WERI-Rb-1 (cell line): ENCODE measurements at regions not wholly inside any gene's neighbourhood (a gene's known extent, or its start where the extent isn't known, plus 50 kb on each side); places are given as distances from the start of the nearest gene placed in this dataset.

Experiments
- DNase-seq: peaks from one replicate; pipeline ENCODE4 v3.0.0-alpha.2; 2020
- H3K27ac ChIP-seq: fragments of 250-450 bp; sonication (Bioruptor Pico); 2 replicates; pipeline ENCODE4 v1.5.1; 2020; ENCODE audit warnings: mild to moderate bottlenecking, moderate library complexity
- H3K27me3 ChIP-seq: fragments of 250-450 bp; sonication (Bioruptor Pico); 2 replicates; pipeline ENCODE4 v1.5.1; 2021; ENCODE audit warnings: mild to moderate bottlenecking, low read depth, moderate library complexity; ENCODE audit not compliant: insufficient read depth, severe bottlenecking
- H3K36me3 ChIP-seq: fragments of 250-450 bp; sonication (Bioruptor Pico); 2 replicates; pipeline ENCODE4 v1.5.1; 2020; ENCODE audit warnings: mild to moderate bottlenecking, moderate library complexity
- H3K4me3 ChIP-seq: 2 replicates; pipeline ENCODE4 v1.5.1; 2011; ENCODE audit warnings: low read depth, mild to moderate bottlenecking, control low read depth, low read length
- H3K9me3 ChIP-seq: fragments of 250-450 bp; sonication (Bioruptor Pico); 2 replicates; pipeline ENCODE4 v1.5.1; 2021; ENCODE audit warnings: mild to moderate bottlenecking, moderate library complexity; ENCODE audit not compliant: severe bottlenecking
- TF ChIP-seq, protein P1 (sequence below): IDR thresholded peaks from 2 replicates; pipeline ENCODE4 v1.5.1; 2011; ENCODE audit warnings: low read depth, mild to moderate bottlenecking, control low read depth, inconsistent platforms, low read length

GRCh38 chr3:193842832-193843473 lies 249.9 kb downstream of the OPA1 start:
- TF ChIP-seq, protein P1, sequence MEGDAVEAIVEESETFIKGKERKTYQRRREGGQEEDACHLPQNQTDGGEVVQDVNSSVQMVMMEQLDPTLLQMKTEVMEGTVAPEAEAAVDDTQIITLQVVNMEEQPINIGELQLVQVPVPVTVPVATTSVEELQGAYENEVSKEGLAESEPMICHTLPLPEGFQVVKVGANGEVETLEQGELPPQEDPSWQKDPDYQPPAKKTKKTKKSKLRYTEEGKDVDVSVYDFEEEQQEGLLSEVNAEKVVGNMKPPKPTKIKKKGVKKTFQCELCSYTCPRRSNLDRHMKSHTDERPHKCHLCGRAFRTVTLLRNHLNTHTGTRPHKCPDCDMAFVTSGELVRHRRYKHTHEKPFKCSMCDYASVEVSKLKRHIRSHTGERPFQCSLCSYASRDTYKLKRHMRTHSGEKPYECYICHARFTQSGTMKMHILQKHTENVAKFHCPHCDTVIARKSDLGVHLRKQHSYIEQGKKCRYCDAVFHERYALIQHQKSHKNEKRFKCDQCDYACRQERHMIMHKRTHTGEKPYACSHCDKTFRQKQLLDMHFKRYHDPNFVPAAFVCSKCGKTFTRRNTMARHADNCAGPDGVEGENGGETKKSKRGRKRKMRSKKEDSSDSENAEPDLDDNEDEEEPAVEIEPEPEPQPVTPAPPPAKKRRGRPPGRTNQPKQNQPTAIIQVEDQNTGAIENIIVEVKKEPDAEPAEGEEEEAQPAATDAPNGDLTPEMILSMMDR, result no peak
- Histone ChIP-seq H3K9me3 (no peaks in the 10 kb centered on the region), H3K36me3 (no peaks in the 10 kb centered on the region), H3K4me3 (no peak overlapping the region), H3K27ac (no peak overlapping the region), H3K27me3 (no peaks in the 10 kb centered on the region)
- DNase-seq, result no peak

DNA sequence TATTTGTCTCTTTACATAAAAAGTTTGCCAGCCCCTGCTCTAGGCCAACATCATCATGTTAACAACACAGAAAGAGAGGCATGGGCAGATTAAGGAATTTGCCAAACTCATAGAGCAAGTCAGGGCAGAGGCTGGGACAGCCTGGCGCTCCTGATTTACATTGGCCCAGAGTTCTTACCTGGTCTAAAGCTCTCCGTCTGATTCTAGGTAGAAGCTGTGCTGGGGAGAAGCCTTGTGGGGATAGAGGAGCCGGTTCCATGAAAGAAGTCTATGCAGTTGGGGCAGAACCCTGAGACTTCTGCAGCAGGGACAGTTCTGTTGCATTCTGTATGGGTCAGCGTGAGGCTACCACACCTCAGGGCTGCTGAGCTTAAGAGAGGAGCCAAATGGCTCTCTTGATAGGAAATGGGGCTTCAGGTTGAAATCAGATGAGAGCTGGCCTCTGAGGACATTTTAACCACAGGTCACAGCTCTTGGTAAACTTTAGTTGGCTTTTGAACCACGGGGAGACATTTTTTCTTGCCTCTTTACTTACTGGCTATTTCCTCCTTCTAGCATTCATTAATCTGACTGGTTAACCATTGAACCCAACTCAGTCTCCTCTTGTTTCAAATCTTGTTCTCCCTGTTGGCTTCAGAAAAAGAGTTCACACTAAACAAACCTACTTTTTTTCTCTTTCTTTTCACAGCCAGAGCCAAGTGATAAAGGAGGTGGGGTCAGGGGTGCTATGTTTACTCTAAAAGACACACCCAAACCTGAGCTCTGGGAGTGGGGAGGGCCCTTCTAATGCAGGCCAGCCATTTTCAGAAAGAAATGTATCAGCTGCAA lies 250.7 kb downstream of the OPA1 start:
- no peak for DNase-seq
- H3K27ac ChIP-seq, result no peak overlapping the region
- no peak overlapping the region for H3K4me3 ChIP-seq
- no peaks in the 10 kb centered on the region for H3K36me3 ChIP-seq
- TF ChIP-seq, protein P1, result no peak
- no peaks in the 10 kb centered on the region for H3K9me3 ChIP-seq
- H3K27me3 ChIP-seq, result no peaks in the 10 kb centered on the region

DNA sequence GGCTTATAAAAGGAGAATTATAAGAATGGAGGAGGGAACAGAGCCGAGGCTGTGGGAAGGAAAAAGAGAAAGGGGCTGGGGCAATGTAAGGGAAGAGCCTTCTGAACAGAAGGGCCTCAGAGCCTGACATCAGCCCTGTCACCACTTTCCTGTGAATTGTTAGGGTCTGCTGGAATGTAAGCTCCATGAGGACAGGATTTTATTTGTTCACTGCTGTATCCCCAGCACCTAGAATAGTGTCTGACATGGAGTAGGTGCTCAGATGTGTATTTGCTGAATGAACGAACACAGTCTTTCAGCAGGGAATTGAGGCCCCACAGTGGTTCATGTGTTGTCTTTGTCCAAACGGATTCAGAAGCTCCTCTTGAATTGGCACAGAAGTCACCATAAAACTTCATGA lies 251.5 kb downstream of the OPA1 start:
- H3K27ac ChIP-seq, result no peak overlapping the region
- no peaks in the 10 kb centered on the region for H3K36me3 ChIP-seq
- no peak for DNase-seq
- no peaks in the 10 kb centered on the region for H3K9me3 ChIP-seq
- H3K4me3 ChIP-seq, result no peak overlapping the region
- no peaks in the 10 kb centered on the region for H3K27me3 ChIP-seq
- TF ChIP-seq, protein P1, result no peak

- Histone ChIP-seq H3K27me3 (no peaks in the 10 kb centered on the region), H3K9me3 (no peaks in the 10 kb centered on the region), H3K4me3 (no peak overlapping the region), H3K36me3 (no peaks in the 10 kb centered on the region), H3K27ac (no peak overlapping the region)
- no peak for DNase-seq
- TF ChIP-seq, protein P1, result no peak
Measured at GRCh38 chr3:193845144-193845543, 252.1 kb downstream of the OPA1 start.

- TF ChIP-seq, protein P1, result no peak
- no peak for DNase-seq
- H3K27me3 ChIP-seq, result no peaks in the 10 kb centered on the region
- no peak overlapping the region for H3K4me3 ChIP-seq
- no peaks in the 10 kb centered on the region for H3K9me3 ChIP-seq
- no peak overlapping the region for H3K27ac ChIP-seq
- no peaks in the 10 kb centered on the region for H3K36me3 ChIP-seq
Measured at GRCh38 chr3:193846569-193846968, 253.6 kb downstream of the OPA1 start.
